Stimulated activated CD8-positive, alpha-beta memory T cell treated with anti-CD3 and anti-CD28 coated beads, Interleukin-12 subunit alpha, Interleukin-12 subunit beta, amount 100 ng/mL, for 4 hours (primary cell): ENCODE measurements at regions not wholly inside any gene's neighbourhood (a gene's known extent, or its start where the extent isn't known, plus 50 kb on each side); places are given as distances from the start of the nearest gene placed in this dataset.
"Not testable (repeated sequence)": the region's sequence is repeated elsewhere in the genome, so short reads cannot be mapped to it uniquely, and the experiment has no call there.

Experiments
- DNase-seq: peaks from one replicate; pipeline ENCODE4 v3.0.0-alpha.2; 2020; ENCODE audit warnings: low read depth

DNA sequence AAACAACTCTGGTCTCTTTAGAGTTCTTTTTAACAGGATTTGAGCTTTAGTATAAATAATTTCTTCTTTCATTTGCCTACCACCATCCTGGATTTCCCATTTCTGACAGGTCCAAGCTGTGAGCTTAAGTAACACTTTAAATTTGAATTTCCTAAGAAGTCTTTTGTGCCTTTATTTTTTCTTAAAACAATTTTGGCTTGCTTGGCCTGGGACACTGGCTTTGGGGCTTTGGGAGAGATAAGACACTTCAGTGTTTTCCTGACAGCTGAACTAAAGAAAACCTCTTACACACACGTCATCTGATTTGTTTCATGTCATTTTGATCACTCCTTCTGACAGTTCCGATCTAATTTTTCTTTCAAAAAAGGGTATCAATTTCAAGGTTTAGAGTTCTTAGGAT is 121.3 kb upstream of the BMPER start:
- DNase-seq: no peak

DNA sequence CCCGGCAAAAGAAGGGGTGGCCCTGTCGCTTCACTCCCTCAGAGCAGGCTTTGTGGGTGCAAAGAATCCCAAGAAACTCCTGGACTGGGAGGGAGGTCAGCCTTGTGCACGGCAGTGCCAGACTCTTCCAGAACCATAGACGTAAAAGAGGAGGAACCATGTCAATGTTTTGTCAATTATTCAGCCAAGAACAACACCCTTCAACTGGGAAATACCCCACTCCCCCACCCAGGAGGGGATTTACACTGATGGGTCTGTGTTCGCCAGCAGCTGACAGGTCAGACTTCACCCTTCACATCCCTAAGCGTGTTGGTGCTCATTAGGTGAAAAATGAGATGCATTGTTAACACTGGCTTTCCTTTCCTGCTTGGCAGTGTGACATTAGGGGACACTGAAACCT is 116.8 kb upstream of the BMPER start:
- no peak for DNase-seq

DNA sequence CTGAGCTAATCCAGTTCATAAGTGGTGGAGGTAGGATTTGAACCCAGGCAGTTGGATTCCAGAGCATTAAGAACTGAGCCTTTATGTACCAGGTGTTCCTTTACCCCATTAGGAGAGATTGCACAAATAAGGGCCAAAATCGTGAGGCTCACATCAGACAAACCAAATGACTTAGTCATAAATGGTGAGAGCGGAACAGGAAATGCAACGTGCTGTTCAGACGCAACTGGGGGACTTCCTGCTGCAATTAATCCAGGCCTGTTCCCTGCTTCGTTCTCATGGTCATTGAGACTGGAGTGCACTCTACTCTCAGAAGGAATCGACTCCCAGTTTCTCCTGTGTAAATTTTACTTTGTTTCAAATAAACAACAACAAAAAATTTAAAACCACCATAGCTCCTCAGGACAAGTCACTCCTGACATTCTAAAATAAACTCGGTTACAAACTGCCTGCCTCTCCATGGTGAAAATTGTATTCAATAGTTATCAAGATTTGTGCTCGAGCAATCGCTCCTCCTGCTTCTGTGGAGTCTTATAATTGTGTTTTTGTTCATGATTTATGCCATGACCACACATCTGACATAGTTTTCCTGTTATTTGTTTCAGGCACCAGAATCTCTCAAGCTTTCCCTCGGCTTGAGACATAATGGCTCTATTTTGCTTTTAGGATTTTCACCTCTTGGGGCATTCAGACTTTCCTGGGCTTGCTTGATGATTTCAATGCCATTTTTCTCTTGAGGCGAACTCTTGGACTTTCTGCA is 115.3 kb upstream of the BMPER start:
- DNase-seq: no peak

DNA sequence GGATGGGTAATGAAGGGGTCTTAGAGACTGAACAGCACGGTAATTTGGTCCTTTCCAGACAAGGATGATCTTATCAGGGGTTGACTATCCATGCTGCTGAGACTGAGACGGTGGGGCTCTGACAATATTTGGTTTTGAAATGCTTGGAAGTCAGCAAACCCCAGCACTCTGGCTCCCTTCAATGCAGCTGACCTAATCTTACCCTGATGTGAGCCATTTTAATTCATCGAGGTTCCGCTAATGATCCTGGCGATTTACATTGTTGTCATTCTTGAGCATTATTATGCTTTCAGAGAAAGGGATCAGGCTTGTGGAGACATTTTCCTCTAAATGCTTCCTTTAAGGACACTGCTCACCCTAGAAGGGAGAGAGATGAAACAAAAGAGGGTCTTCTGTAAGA is 114.6 kb upstream of the BMPER start:
- DNase-seq: no peak

DNA sequence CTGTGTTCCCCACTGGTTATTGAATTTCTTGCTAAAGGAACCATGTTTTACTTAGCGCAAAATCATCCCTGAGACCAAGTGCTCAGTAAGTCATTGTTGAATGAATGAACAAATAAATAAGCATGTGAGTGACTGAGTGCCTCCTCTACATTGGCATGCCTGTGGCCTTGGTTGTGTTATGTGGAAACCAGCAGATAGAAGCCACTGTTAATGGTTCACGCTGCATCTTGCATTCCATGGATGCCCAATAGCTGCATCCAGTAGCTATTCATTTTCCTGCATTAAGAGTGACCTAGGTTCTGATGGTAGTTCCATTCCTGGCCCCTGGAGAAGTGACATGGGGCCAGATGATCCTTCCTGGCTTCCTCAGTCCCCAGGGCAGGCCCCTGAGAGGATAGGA is 113.3 kb upstream of the BMPER start:
- DNase-seq: no peak

DNA sequence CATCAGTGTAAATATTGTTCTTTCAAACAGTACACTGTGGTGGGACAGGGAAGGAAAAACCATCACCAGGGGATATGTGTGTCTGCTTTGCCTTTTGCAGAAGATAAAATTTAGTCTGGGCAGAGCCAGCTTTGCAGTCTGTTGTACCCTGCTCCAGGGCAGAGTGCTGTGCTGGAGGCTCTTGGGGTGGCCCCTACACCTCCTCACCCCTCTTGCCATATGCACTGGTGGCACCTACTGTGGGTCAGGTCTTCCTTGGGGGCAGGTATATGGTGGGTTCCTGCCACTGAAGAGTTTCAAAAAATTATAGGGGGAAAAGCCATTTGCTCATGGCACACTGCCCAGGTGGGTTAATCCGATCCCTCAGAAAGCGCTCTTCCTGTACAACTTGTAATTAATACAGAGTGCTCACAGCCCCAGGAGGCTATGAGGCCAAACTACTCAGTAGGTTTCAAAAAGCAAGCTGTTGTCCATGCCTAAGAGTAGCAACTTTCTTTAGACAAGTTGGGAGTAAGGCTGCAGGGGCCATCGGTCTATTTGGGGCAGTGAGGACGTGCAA is 112.7 kb upstream of the BMPER start:
- DNase-seq: no peak

DNA sequence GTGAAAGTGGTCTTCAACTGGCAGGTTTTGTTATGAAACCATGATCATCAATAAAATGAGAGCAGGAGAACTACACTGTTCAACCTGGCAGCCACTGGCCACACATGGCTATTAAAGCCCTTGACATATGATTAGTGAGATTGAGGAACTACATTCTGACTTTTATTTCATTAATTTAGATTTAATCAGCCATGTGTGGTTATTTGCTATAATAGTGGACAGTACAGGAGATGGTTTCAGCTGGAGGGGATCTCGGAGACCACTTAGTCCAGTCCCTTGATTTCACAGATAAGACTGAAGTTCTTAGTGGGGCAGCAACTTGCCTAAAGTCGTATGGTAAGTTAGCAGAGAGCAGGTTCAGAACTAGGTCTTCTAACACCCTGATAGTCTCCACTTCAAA is 111.7 kb upstream of the BMPER start:
- DNase-seq: no peak

DNA sequence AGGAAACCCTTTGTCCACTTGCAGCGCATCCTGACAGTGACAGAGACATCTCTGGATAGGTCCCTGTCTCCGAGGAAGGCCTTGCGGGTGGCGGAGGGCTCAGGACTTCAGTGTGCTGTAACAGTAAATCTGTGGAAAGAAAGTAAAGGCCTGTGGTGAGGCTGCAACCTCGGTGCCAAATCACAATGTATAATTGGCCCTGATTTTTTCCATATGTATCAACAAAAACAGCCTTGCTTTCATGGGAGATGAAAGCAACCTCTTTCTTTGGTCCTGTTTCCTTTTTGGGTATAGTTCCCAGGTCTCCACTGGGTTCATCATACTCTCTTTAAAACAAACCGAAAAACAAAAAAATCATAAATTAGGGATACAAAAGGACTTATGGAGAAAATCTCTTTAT is 110.9 kb upstream of the BMPER start:
- no peak for DNase-seq

DNA sequence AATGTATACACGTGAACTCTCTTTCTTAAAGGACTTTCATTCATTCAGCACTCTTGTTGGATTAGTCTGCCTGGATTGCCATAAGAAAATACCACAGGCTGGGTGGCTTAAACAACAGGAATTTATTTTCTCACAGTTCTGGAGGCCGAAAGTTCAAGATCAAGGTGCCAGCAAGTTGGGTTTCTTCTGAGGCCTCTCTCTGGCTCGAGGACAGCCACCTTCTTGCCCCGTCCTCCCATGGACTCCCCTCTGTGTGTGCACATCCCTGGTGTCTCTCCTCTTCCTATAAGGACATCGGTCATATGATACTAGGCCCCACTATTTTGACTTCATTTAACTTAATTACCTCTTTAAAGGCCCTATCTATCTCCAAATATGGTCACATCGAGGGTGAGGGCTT is 110.4 kb upstream of the BMPER start:
- DNase-seq: no peak

DNA sequence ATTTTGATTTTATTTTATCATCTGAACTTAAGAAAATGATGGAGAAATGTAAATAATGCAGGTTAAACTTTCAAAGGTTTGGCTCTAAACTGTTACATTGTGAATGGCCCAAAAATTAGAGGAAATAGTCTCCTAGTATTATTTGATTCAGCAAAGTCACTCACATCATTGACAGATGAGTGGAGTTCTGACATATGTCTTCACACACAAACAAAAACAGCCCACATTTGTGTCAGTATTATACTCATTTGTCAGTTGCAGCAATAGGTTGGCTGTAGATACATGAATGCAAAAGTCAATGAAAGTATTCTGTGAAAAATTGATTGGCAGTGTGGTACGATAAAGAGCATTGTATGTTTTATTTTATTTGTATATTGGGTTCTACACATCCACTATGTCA is 108.8 kb upstream of the BMPER start:
- DNase-seq: no peak

DNA sequence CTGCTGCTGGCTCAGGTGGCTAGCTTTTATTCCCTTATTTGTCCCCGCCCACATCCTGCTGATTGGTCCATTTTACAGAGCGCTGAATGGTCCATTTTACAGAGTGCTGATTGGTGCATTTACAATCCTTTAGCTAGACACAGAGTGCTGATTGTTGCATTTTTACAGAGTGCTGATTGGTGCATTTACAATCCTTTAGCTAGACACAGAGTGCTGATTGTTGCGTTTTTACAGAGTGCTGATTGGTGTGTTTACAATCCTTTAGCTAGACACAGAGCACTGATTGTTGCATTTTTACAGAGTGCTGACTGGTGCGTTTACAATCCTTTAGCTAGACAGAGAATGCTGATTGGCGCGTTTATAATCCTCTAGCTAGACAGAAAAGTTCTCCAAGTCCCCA is 107.8 kb upstream of the BMPER start:
- not testable (repeated sequence) for DNase-seq

DNA sequence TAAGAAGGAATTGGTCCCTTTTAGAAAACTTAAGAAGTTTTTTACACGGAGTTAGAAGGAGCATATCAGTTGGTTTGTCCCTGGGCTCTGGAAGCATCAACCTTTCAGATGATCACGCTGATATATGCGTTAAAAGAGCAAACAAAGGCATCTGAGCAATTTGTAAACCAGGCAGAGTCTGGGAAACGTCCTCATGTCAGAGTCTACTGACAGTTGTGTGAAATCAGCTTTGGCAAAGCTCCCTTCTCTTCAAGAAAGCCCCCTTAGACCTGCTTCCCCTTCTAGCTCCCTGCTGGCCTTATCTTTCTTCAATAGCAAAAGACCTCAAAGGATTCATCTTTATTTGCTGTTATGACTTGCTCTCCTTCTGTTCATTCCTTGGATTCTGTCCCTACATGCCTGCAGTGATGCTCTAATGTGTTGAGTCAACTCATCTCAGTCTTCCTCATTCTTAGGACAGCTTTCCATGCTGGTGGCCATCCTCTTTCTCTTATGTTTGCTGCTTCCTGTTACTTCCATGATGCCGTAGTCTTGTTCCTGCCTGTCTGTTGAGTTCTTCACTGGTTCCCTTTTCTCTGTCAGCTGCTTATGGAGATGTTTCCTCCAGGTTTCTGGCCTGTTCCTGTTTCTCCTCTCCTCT is 106.5 kb upstream of the BMPER start:
- DNase-seq: no peak

DNA sequence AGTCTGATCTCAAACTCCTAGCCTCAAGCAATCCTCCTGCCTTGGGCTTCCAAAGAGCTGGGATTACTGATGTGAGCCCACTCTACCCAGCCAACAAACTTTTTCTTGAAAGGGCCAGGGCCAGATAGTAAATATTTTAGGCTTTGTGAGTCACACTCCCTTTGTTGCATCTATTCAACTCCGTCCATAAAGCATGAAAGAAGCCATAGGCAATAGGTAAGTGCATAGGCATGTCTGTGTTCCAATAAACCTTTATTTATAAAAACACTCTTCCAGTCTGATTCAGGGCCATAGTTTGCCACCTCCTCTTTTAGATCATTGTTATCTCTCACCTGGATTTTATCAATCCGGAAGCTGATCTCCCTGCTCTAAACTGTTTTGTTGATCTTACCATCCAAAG is 105.6 kb upstream of the BMPER start:
- no peak for DNase-seq

DNA sequence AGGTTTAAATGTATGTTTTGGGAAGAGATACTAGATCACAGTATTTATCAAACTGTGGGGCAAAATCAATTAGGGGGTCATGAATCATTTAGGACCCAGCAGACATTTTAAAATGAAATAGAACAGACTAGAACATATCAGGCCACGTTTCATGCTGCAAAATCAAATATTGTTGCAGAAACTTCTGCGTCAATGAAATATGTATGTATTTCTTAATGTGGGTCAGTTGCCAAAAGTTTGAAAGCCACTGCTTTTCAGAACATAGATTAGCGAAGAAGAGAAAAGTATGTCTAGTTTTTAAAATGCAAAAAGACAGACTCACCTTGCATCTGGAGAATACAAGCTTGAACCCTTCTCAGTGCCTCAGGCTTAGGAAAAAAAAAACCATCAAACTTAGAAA is 102.7 kb upstream of the BMPER start:
- no peak for DNase-seq

DNA sequence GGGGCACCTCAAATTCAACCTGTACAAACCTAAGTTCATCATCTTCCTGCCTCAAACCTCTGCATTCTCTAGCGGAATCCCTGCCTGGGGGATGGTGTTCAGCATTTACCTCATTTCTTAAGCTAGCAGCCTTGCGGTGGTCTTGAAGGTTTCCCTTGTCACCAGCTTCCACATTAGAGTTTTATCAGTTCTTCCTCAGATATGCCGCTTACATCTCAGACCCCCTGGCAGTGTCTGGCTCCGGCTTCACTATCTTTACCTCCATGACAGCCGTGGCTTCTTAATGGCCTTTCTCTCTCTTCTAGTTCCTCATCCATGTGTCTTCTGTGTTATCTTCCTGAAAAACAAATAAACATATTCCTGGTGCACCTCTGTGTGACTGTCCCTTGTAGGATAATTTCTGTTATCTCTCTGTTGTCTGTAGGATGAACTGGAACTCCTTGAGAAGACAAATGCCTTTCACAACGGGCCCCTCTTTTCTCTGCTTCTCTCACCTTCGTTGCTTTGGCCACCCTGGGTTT is 101.1 kb upstream of the BMPER start:
- DNase-seq: no peak

DNA sequence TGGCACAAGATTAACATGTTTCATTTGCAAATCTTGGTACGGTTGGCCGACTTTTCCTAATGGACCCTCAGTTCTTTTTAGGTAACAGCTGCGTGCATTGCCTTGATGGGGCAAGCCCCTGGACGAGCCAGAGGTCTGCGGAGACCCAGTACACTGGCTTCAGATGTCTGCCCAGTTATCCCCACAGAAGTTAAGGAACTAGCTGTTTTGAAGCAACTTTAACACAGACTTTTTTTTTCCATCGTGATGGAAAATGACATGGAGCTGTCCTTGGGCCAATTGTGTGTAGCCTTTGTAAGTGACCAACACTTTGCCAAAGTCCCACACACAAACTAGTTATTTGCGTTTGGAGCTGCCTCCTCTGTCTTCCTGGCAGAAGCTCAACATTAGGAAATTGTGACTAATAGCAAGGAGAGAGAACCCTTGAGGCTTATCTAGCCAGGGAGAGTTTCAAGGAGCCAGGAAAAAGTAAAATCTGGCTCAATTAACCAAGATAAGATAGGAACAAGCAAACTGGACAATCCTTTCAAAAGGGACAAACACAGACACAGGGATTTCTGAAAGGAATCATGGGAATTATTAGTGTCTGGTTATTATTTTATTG is 99.6 kb upstream of the BMPER start:
- no peak for DNase-seq

DNA sequence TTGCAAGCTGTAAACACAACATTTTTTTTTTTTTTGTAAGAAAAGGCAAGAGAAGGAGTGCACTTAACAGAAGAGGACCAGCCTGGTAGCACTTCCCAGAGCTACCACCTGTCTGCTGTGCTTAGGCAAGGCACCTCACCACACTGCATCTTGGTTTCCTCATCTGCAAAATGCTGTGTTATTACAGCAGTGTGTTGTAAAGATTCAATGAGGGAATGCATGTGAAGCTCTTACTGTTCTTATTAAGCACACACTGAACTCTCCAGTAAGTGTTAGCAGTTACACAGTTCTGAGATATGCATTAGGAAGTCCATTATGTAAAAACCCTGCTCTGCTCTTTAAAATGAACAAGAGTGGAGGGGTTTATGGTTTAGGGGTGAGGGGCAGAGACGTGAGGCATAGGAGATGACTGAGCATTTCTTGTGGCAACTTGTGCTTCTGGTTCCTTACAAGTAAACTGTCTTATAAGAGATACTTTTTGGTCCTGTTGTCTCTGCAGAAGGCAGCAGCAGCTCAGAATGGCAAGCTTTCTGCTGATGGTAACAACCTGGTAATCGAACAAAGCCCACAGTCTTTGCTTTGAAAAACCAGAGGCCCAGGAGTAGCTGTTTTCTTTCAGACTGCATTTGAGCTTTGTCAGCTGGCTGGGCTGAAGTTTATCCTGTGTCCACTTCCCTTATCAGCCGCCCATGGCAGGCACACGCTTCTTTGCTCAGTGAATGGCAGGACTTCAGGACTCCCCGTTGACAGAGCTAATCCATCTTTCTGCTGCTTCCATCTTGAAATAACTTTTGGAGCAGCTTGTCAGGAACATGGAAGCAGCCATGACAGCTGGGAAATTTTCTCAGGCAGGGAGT is 98.8 kb upstream of the BMPER start:
- no peak for DNase-seq

DNA sequence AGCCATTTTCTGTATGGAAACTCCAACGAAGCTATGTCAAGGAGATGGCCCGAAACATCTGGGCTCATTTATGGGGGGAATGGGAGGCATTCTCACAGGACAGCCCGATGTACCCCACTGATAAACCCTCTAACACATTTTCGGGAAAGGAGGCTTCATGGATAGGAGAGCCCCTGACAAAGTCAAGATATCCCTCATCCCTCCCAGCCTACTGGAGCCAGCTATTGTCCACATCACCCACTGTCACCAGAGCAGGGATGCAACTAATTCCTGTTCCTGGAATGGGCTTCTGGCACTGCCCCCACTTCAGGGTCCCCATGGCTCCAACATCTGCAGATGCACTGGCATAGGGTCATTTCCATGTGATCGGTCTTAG is 98.2 kb upstream of the BMPER start:
- DNase-seq: no peak

DNA sequence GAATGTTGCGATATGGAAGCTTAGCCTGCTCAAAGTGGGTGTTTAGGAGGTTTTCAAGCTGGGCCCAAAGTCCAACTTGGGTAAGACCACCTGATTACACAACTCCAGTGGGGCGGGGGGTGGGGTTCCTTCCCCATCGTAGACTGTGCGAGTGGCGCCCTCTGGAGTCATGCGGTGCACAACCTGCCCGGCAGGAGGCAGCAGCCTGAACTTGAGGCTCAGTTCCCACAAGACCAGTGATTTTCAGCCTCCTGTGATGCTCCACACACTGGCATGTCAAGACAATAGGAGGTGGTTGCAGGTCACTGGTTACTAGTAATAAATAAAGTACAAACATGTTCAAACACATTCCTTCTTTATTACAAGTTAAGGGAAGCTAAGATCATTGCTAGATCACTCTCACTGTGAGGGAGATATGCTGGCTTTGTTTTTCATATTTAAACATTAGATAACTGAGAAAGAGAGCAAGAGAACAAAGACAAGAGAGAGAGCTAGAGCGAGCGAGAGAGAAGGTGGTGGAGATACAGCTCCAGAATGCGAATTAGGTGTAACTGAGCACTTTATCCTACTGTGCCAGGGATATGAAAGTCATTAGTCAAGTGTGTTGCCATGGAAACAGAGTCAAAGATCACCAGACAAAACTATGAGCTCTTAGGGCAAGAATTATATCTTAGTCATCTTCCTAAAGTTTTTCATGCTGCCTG is 97.4 kb upstream of the BMPER start:
- DNase-seq: no peak

DNA sequence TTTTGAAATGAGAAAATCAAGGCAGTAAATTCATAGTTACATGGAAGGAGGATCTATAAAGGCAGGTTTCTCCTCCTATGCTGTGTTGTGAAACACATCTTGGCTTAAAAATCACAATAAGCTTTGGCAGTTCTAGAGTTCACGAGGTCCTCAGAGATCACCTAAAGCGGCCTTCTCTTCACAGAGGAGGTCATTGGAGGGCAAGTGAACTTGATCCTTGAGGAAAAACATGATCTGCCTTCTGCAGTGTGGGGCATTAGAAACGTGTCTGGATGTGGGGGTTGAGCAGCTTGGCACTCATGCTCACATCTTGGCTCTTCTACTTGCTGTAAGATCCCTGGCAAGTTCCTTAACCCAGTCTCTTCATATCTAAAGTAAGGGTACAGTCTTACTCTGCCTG is 96.1 kb upstream of the BMPER start:
- DNase-seq: no peak

DNA sequence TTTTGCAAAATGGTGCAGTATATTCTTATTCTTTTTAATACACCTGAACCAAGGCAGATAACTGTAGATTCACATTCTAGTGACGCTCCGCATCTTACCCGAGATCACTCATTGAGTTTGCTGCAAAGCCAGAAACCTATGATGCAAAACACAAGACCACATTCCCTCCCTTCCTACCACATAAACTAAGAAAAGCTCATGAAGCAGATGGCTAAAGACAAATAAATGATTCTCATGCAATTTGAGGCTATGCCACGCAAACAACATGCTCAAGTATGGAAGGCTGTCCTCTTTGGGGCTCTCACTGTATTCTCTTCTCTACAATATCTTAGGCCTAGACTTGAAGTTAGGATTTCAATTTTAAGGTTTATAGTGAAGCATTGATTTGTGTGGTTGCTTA is 95.0 kb upstream of the BMPER start:
- no peak for DNase-seq

DNA sequence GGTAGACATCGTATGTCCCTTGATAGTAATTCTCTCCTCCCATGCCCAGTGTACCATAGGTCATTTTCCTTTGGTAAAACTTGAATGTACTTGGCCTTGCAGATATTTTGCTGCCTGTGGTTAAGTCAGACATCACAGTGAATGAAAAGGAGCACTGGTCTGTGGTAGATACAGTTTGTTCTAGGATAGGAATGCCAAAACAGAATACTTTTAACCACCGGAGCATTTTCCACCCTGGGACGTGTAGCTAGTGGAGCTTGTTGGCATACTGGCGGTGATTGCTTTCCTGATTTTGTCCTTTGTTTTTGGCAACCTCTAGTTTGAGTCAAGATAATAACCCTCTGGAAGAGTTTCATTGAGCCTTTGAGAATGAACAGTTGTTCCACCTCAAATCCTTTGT is 92.0 kb upstream of the BMPER start:
- no peak for DNase-seq
